B cell (primary cell): ENCODE measurements at regions not wholly inside any gene's neighbourhood (a gene's known extent, or its start where the extent isn't known, plus 50 kb on each side); places are given as distances from the start of the nearest gene placed in this dataset.

ENCODE experiments used
- EZH2 ChIP-seq: IDR thresholded peaks from 2 replicates; pipeline ENCODE4 v1.6.1; 2012; ENCODE audit warnings: borderline replicate concordance, low read depth, mild to moderate bottlenecking, moderate library complexity, low read length; ENCODE audit not compliant: insufficient read depth, poor library complexity, severe bottlenecking
- TF ChIP-seq, protein P1 (sequence below): fragments of 200-600 bp; IDR thresholded peaks from one replicate; pipeline ENCODE4 v1.8.0; 2022; ENCODE audit warnings: antibody characterized with exemption, mild to moderate bottlenecking

DNA sequence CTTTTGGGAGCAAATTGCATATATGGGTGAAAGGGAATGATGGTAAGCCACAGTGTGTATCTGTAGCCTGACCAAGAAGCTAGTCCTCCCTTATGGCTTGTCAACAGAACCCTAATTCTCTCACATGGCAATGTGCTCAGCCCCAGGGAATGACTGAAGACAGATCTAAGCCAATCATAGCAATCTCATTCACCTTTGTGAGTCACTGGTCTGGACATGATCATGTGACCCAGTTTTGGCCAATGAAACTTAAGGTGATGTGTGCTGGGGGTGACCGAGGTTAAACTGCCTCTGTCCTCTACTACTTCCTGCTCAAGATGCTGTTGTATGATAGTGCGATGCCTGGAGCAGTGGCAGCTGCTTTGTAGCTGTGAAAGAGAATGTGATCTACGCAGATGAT lies 491.2 kb upstream of the HS6ST1 start:
- TF ChIP-seq, protein P1, sequence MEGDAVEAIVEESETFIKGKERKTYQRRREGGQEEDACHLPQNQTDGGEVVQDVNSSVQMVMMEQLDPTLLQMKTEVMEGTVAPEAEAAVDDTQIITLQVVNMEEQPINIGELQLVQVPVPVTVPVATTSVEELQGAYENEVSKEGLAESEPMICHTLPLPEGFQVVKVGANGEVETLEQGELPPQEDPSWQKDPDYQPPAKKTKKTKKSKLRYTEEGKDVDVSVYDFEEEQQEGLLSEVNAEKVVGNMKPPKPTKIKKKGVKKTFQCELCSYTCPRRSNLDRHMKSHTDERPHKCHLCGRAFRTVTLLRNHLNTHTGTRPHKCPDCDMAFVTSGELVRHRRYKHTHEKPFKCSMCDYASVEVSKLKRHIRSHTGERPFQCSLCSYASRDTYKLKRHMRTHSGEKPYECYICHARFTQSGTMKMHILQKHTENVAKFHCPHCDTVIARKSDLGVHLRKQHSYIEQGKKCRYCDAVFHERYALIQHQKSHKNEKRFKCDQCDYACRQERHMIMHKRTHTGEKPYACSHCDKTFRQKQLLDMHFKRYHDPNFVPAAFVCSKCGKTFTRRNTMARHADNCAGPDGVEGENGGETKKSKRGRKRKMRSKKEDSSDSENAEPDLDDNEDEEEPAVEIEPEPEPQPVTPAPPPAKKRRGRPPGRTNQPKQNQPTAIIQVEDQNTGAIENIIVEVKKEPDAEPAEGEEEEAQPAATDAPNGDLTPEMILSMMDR, result no peak
- no peak for TF ChIP-seq EZH2
